ENCODE measurements at regions not wholly inside any gene's neighbourhood (a gene's known extent, or its start where the extent isn't known, plus 50 kb on each side); places are given as distances from the start of the nearest gene placed in this dataset.
"Not testable (repeated sequence)": the region's sequence is repeated elsewhere in the genome, so short reads cannot be mapped to it uniquely, and the experiment has no call there.

DNA sequence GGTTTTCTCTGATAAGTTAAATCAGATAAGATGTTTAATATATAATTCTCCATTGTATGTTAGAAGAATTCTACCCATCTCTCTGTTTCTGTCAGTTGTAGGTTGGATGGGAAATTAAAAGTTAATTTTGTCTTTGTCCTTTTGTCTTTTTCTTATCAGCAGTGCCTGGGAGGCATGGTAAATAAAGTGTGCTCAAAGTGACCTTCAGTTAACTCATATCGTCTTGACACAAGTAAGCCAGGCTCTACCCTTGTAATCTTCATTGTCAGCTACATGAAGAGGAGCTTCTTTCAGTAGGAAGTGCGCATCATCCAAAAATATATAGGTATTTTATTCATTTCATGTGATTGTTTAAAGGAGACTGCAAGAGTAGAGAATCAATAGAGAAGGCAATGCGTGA lies 138.9 kb upstream of the NRIP1 start:
- DNase-seq (ENCODE audit: low read depth), result no peak

DNA sequence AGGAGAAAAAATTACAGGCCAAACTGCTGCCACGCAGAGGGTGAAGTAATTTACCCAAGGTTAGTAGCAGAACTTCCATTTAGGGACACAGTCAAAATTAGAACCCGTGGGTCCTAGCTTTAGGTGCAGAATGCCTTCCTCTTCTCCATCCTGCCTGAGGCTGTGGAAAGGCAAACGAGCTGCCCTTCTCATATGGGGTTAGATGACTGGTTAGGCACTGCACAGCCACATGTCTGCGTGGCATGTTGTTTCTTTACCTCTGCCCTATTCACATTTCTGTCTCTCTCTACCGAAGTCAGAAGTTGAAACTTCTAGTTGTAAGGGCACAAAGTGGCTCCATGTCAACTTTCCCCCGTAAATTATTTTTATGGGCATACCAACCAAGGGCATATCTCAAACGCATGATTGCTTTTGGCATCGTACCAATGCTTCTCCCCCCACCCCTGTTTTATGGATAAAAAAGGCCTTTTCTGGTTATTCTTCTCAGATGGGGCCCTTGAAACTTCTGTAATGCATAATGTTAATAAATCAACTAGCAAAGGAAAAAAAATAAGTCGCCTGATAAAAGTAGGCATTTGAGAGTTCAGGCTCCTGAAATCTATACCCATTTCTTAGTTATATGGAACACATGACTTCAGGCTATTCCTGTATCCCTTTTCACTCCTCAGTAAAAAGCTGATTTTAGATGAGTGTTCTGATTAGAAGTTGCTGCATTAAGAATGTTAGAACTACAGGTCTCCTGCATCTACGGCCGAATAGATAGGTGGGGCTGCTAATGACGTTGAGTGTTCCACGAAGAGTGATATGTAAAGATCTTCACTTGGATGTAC lies 139.6 kb upstream of the NRIP1 start:
- DNase-seq (ENCODE audit: low read depth), result no peak

GRCh38 chr21:15204970-15205286 lies 140.1 kb upstream of the NRIP1 start:
- DNase-seq (ENCODE audit: low read depth), result no peak

GRCh38 chr21:15206514-15206913 lies 141.7 kb upstream of the NRIP1 start:
- no peak for DNase-seq (ENCODE audit: low read depth)

DNA sequence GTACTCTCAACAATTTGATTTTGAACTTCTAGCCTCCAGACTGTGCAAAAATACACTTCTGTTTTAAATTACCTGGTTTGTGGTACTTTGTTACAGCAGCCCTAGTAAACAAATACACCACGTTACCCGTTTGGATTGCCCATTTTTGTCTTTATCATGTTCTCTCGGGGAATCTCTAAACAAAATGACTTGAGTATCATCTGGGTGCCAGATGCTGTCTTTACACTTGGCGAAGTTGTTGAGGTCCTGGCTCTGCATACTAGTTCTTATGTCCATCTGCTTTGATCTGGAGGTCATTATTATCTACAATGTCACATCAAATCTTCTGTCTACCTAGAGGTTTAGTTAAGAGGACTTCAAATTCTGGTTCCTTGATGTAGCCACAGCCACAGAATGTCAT lies 142.4 kb upstream of the NRIP1 start:
- DNase-seq (ENCODE audit: low read depth), result no peak

GRCh38 chr21:15207635-15208370 lies 143.0 kb upstream of the NRIP1 start:
- no peak for DNase-seq (ENCODE audit: low read depth)

DNA sequence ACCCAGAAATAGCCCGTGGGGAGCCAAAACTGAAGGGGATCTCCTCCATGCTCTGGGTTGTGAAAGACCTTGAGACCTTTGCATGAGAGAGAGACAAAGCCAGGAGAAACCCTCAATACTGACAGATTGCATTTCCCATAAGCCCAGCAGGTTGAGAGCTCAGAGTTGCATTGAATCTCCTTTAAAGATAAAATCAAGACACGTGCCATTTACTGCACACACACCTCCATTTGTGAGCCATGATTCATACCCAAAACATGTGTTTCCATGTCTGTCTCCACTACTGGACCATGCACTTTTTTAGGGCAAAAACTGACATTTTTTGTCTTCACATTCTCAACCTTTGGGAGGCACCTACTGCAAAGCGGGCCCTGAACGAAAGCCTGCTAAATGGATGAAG lies 144.0 kb upstream of the NRIP1 start:
- DNase-seq (ENCODE audit: low read depth), result no peak

DNA sequence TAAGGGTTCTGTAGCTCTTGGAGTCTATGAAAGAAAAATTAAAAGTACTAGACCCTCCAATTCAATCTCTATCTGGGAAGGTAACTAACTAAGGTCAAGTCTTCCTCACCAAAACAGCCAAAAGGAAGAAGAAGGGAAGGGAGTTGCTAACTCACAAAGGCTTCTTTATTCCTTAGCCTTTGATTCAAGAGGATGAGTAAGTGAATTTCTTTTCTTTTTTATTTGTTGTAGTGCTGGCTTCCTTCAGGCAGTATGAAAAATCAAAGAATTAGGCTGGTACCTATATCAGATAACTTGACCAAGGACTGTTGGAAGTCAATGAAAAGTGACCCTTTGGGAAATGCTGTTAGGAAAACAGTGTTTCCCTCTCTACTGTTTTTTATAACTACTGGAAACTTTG lies 144.4 kb upstream of the NRIP1 start:
- no peak for DNase-seq (ENCODE audit: low read depth)

GRCh38 chr21:15210235-15210678 lies 145.5 kb upstream of the NRIP1 start:
- DNase-seq (ENCODE audit: low read depth), result no peak

GRCh38 chr21:15211491-15212133 lies 146.8 kb upstream of the NRIP1 start:
- DNase-seq (ENCODE audit: low read depth), result no peak

- no peak for DNase-seq (ENCODE audit: low read depth)
Measured at GRCh38 chr21:15212206-15212605, 147.4 kb upstream of the NRIP1 start.

- DNase-seq (ENCODE audit: low read depth), result not testable (repeated sequence)
Measured at GRCh38 chr21:15218476-15218875, 153.7 kb upstream of the NRIP1 start.

GRCh38 chr21:15219039-15219438 lies 154.2 kb upstream of the NRIP1 start:
- DNase-seq (ENCODE audit: low read depth), result no peak

DNA sequence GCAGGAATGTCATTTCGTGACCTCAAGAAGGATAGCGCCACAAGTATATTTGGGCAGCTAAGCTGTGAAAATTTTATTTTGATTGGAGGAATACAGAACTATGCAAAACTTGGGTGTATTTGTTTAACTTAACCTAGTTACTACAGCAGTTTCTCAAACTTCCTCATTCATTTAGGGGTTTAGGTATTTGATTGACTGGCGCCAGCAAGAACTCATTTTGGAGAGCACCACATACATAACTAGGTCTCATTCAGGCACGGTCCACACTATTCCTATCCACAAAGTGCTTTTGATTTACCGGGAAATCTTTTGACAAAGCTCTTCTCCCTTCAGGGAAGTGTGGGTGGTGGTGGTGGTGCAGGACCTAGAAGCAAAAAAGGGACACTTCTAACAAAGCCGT lies 155.1 kb upstream of the NRIP1 start:
- no peak for DNase-seq (ENCODE audit: low read depth)

GRCh38 chr21:15221799-15222386 lies 157.1 kb upstream of the NRIP1 start:
- no peak for DNase-seq (ENCODE audit: low read depth)

DNA sequence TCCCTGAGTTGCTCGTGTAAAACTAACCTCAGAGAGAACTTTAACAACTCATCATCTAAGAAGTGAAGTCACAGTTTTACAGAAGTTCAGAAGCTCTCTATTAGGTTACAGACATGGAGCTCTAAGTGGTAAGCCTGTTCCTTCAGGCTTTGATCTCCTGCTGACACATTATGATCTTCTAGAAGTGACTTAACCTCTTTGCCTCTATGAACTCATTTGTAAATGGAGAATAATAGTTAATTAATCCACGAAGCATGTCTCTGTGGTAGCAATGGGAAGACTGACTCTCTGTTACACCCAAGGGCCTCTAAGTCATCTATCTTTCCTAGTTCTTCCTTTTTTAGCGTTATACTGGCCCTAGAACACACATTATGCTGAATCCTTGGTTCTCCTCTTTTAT lies 157.9 kb upstream of the NRIP1 start:
- DNase-seq (ENCODE audit: low read depth), result no peak

DNA sequence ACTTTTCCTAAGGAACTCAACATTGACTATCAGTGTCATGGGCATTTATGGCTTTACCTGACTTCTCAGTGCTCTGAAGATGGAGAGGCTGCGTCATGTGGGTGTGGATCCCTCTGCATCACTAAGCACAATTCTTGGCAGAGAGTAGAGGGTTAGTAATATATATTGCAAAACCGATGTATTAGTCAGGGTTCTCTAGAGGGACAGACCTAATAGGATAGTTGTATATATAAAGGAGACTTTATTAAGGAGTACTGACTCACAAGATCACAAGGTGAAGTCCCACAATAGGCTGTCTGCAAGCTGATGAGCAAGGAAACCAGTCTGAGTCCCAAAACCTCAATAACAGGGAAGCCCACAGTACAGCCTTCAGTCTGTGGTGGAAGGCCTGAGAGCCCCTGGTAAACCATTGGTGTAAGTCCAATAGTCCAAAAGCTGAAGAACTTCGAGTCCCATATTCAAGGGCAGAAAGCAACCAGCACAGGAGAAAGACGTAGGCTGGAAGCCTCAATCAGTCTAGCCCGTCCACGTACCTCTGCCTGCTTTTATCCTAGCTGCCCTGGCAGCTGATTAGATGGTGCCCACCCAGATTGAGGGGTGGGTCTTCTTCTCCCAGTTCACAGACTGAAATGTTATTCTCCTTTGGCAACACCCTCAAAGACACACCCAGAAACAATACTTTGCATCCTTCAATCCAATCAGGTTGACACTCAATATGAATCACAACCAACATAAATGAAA lies 159.7 kb upstream of the NRIP1 start:
- no peak for DNase-seq (ENCODE audit: low read depth)

DNA sequence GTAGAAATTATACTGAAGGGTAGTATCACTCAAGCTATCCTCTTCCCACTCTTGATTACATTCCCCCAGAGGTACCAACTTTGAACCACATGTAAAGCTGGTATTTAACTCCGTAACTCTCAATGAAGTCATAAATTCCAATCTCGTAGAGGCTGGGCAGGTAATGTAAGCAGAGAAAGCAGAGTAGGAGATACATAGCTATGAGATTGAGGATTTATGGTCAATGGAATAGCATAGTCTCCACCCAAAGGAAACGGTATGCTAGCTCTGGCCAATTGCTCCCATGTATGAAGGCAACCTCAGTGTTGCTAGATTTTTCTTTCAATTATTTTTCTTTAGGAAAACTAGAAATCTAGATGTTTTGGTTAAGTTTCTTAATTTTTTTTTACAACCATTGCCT lies 163.1 kb upstream of the NRIP1 start:
- no peak for DNase-seq (ENCODE audit: low read depth)

DNA sequence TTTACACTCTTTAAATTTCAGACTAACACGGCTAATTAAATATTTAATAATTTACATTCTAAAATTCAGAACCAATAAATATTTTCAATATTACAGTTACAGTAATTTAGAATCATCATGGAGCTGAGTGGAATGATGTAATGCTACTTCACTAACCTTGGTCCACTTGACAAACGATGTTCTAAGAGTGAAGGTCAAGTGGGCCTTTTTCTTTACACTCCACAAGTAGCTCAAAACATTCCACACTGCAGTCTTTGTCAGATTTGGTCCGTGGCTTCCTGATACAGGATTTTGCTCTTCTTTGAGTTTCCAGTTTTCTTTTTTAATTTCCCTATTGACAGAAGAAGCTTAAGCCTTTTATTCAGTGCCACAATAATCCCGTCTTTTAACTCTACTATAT lies 164.6 kb upstream of the NRIP1 start:
- DNase-seq (ENCODE audit: low read depth), result no peak

GRCh38 chr21:15233611-15234010 lies 168.8 kb upstream of the NRIP1 start:
- no peak for DNase-seq (ENCODE audit: low read depth)

DNA sequence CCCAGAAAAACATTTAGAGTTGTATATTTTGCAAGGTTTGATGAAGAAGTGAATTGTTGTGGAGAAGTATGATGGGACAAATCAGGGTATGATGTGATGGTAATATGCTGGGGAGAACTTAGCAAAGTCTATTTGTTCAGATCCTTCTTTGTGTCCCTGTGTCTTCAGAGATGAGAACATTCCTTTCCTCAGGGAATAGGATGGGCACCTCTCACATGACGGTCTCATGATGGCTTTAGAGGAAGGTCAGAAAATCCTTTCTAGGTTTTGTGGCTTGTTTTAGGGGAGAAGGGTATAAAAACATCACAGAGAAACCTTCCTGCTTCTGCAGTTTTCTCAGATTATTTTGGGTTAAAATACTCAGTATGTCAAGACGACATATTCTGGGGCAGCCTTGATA lies 171.3 kb upstream of the NRIP1 start:
- no peak for DNase-seq (ENCODE audit: low read depth)

DNA sequence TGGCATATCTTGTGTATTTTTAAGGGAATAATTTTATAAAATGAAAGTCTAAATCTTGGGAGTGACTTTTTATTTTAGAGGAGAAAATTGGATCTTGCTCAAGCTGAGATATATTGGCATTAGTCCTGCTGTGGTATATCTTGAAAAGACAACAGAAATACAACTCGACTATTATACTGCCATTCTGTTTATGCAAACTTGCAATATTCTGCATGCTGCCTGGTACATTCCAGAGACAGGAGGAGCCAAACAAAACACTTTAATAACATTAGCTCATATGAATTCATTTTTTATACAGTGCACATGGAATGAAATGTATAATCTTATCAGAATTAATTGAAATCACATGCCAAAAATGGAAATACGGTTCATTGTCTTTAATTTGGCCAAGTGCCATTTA lies 176.0 kb upstream of the NRIP1 start:
- no peak for DNase-seq (ENCODE audit: low read depth)
